Testis (tissue), 2 donors: ENCODE measurements at regions not wholly inside any gene's neighbourhood (a gene's known extent, or its start where the extent isn't known, plus 50 kb on each side); places are given as distances from the start of the nearest gene placed in this dataset.

Source experiments
- CTCF ChIP-seq, 3 experiments: fragments of 450-650 bp in 2 of 3; fragments of 200-600 bp in 1 of 3; sonication (generic) in 1 of 3; IDR thresholded peaks; one replicate each; pipeline ENCODE4 v1.5.1; 2016 to 2019; ENCODE audit warnings: antibody characterized with exemption in 3 of 3, mild to moderate bottlenecking in 2 of 3, moderate library complexity in 1 of 3
- POLR2A ChIP-seq: fragments of 450-650 bp; IDR thresholded peaks from one replicate; pipeline ENCODE4 v1.6.1; 2017; ENCODE audit warnings: antibody characterized with exemption, mild to moderate bottlenecking, moderate library complexity

GRCh38 chr21:41671212-41671762 is 95.6 kb downstream of the RIPK4 start:
- TF ChIP-seq CTCF (IDR thresholded peaks at IDR 0.05) (no peak), POLR2A (no peak)
